OCI-LY1 (cell line): ENCODE measurements at regions not wholly inside any gene's neighbourhood (a gene's known extent, or its start where the extent isn't known, plus 50 kb on each side); places are given as distances from the start of the nearest gene placed in this dataset.
"Not testable (repeated sequence)": the region's sequence is repeated elsewhere in the genome, so short reads cannot be mapped to it uniquely, and the experiment has no call there.

Source experiments
- H2AFZ ChIP-seq: fragments of 200-600 bp; sonication (generic), shearing (Covaris generic); 2 replicates; pipeline ENCODE4 v1.6.0; 2014; ENCODE audit warnings: antibody characterized with exemption, mild to moderate bottlenecking, low read length
- H3F3A ChIP-seq: fragments of 200-600 bp; sonication (generic), shearing (Covaris generic); 2 replicates; pipeline ENCODE4 v1.6.0; 2014; ENCODE audit warnings: mild to moderate bottlenecking, antibody characterized with exemption, low read length, moderate library complexity; ENCODE audit not compliant: insufficient read depth
- H3K27ac ChIP-seq: fragments of 200-600 bp; sonication (generic); 2 replicates; pipeline ENCODE4 v1.5.1; 2014; ENCODE audit warnings: low read length, mixed run types, mild to moderate bottlenecking, low read depth; ENCODE audit not compliant: poor library complexity, severe bottlenecking
- H3K27me3 ChIP-seq: fragments of 200-600 bp; sonication (generic); 2 replicates; pipeline ENCODE4 v1.6.0; 2014; ENCODE audit warnings: antibody characterized with exemption, mild to moderate bottlenecking, low read length, moderate library complexity; ENCODE audit not compliant: insufficient read depth
- H3K36me3 ChIP-seq: fragments of 200-600 bp; sonication (generic); 2 replicates; pipeline ENCODE4 v1.6.1; 2014; ENCODE audit warnings: mild to moderate bottlenecking, antibody characterized with exemption, low read length, moderate library complexity, mixed read lengths; ENCODE audit not compliant: insufficient read depth
- H3K4me1 ChIP-seq: fragments of 200-600 bp; sonication (generic); 2 replicates; pipeline ENCODE4 v1.5.1; 2014; ENCODE audit warnings: mild to moderate bottlenecking, low read length, moderate library complexity; ENCODE audit not compliant: insufficient read depth, severe bottlenecking
- H3K4me2 ChIP-seq: fragments of 200-600 bp; sonication (generic), shearing (Covaris generic); 2 replicates; pipeline ENCODE4 v1.6.1; 2014; ENCODE audit warnings: low read length
- H3K4me3 ChIP-seq: fragments of 200-600 bp; sonication (generic); 2 replicates; pipeline ENCODE4 v1.5.1; 2014; ENCODE audit warnings: low read length, low read depth, mild to moderate bottlenecking, mixed read lengths; ENCODE audit not compliant: poor library complexity, severe bottlenecking
- H3K79me2 ChIP-seq: fragments of 200-600 bp; shearing (Covaris generic); 2 replicates; pipeline ENCODE4 v1.6.1; 2016; ENCODE audit warnings: mixed run types, low read length, mixed read lengths; ENCODE audit not compliant: insufficient read depth
- H3K9ac ChIP-seq: fragments of 200-600 bp; sonication (generic), shearing (Covaris generic); 2 replicates; pipeline ENCODE4 v1.6.1; 2014; ENCODE audit warnings: mild to moderate bottlenecking, low read length, mixed read lengths
- H3K9me2 ChIP-seq: fragments of 200-600 bp; sonication (generic), shearing (Covaris generic); 2 replicates; pipeline ENCODE4 v1.6.1; 2014; ENCODE audit warnings: low read depth, mild to moderate bottlenecking, low read length, mixed read lengths
- H3K9me3 ChIP-seq: fragments of 200-600 bp; shearing (Covaris generic); 2 replicates; pipeline ENCODE4 v1.6.1; 2014; ENCODE audit warnings: low read length, mixed read lengths
- H4K20me1 ChIP-seq: fragments of 200-600 bp; sonication (generic), shearing (Covaris generic); 2 replicates; pipeline ENCODE4 v1.6.0; 2016; ENCODE audit warnings: mild to moderate bottlenecking, low read length; ENCODE audit not compliant: insufficient read depth
- EZH2 ChIP-seq: fragments of 200-600 bp; sonication (generic), shearing (Covaris generic); IDR thresholded peaks from 2 replicates; pipeline ENCODE4 v1.8.0; 2017; ENCODE audit warnings: borderline replicate concordance, mixed run types, mild to moderate bottlenecking, antibody characterized with exemption, low read length, moderate library complexity, mixed read lengths
- TF ChIP-seq, protein P1 (sequence below): fragments of 200-600 bp; sonication (generic), shearing (Covaris generic); IDR thresholded peaks from 2 replicates; pipeline ENCODE4 v1.5.1; 2017; ENCODE audit warnings: mild to moderate bottlenecking, antibody characterized with exemption, low read length, moderate library complexity, mixed read lengths

DNA sequence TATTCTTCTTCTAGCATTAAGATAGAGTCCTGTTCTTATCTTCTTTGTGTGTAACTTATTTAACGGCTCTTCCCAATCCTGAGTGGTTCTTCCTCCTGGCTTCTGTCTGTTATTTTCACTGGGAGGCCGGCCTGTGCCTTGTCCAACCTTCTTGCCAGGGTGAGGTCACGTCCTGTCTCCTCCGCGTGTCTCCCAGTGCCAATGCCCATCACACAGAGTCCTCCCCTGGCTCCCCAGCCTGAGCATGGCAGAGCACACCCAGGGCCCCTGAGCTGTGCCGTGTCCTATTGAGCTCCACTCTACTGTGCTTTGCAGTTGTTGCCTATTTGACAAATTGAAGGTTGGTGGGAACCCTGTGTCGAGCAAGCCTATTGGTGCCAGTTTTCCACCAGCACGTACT is 487.3 kb downstream of the BRD1 start:
- Histone ChIP-seq H3K9ac (no peak overlapping the region), H3K36me3 (no peaks in the 10 kb centered on the region), H3K4me1 (no peaks in the 10 kb centered on the region), H3K27me3 (0 out of 2 replicates have a peak, but pooled peaks cover 12% of the 10 kb centered on the region), H2AFZ (no peak overlapping the region), H3K27ac (no peak overlapping the region), H4K20me1 (no peaks in the 10 kb centered on the region), H3K9me3 (no peaks in the 10 kb centered on the region), H3K4me2 (no peak overlapping the region), H3F3A (no peaks in the 10 kb centered on the region), H3K9me2 (no peaks in the 10 kb centered on the region), H3K4me3 (no peak overlapping the region), H3K79me2 (no peaks in the 10 kb centered on the region)
- no peak for TF ChIP-seq EZH2
- TF ChIP-seq, protein P1, sequence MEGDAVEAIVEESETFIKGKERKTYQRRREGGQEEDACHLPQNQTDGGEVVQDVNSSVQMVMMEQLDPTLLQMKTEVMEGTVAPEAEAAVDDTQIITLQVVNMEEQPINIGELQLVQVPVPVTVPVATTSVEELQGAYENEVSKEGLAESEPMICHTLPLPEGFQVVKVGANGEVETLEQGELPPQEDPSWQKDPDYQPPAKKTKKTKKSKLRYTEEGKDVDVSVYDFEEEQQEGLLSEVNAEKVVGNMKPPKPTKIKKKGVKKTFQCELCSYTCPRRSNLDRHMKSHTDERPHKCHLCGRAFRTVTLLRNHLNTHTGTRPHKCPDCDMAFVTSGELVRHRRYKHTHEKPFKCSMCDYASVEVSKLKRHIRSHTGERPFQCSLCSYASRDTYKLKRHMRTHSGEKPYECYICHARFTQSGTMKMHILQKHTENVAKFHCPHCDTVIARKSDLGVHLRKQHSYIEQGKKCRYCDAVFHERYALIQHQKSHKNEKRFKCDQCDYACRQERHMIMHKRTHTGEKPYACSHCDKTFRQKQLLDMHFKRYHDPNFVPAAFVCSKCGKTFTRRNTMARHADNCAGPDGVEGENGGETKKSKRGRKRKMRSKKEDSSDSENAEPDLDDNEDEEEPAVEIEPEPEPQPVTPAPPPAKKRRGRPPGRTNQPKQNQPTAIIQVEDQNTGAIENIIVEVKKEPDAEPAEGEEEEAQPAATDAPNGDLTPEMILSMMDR = no peak

DNA sequence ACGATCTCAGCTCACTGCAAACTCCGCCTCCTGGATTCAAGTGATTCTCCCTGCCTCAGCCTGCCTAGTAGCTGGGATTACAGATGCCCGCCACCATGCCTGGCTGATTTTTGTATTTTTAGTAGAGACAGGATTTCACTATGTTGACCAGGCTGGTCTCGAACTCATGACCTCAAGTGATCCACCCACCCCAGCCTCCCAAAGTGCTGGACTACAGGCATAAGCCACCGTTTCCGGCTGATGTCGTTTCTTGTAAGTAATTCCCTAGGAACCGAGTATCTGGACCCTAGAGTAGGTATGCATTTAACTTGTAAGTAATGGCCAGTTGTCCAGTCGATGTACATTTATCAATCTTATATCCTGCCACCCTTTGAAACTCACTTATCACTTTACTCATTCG is 491.2 kb downstream of the BRD1 start:
- H2AFZ ChIP-seq, H3K27ac ChIP-seq, H3K36me3 ChIP-seq, H3K79me2 ChIP-seq, H3K9ac ChIP-seq, H4K20me1 ChIP-seq, H3K4me3 ChIP-seq, H3K9me2 ChIP-seq, H3K27me3 ChIP-seq, H3K9me3 ChIP-seq, H3K4me2 ChIP-seq, H3K4me1 ChIP-seq, H3F3A ChIP-seq: not testable (repeated sequence)

DNA sequence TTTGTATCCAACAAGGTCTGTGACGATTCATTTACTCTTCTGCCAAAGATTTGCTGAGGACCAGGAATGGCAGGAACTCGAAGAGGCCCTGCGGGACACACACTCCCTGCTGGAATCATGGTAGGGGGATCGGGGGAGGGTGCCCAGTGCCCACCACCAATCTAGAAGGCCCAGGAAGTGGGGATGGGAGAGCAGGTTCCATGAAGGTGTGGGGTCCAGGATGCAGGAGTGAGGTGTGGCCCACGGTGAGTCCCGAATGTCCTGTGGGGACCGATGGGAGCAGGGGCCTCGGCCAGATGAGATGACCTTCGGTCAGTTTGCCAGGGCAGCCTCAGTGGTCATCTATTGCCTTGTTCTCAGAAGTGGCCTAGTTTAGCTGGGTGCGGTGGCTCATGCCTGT is 492.7 kb downstream of the BRD1 start:
- H3K9me2 ChIP-seq = no peaks in the 10 kb centered on the region
- 0 out of 2 replicates have a peak, but pooled peaks cover 3% of the 10 kb centered on the region for H3K27me3 ChIP-seq
- no peak overlapping the region for H3K4me3 ChIP-seq

DNA sequence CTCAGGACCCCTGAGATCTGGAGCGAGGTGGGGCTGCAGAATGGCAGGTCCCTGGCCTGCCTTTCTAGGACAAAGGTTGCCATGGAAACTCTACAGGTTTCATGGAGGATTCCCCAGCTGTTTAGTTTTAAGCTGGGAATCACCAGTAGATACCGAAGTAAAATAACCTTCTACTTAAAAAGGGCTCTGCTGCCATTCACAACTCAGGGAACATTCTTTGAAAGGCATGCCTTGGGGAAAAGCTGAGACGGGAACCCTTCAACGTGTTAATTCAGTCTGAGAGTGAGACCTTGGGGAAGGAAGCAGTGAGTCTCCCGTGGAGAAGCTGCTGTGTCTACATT is 493.3 kb downstream of the BRD1 start:
- H3K27me3 ChIP-seq = 0 out of 2 replicates have a peak, but pooled peaks cover 3% of the 10 kb centered on the region
- TF ChIP-seq EZH2 = no peak
- TF ChIP-seq, protein P1 = no peak
- no peaks in the 10 kb centered on the region for H3K9me3 ChIP-seq
- H3K4me3 ChIP-seq = no peak overlapping the region
- no peaks in the 10 kb centered on the region for H3K4me1 ChIP-seq
- H3F3A ChIP-seq = no peaks in the 10 kb centered on the region
- no peak overlapping the region for H3K4me2 ChIP-seq
- H3K27ac ChIP-seq = no peak overlapping the region
- H3K9me2 ChIP-seq = no peaks in the 10 kb centered on the region
- no peaks in the 10 kb centered on the region for H3K36me3 ChIP-seq
- H4K20me1 ChIP-seq = no peaks in the 10 kb centered on the region
- no peaks in the 10 kb centered on the region for H3K79me2 ChIP-seq
- H2AFZ ChIP-seq = no peak overlapping the region
- no peak overlapping the region for H3K9ac ChIP-seq

More for the DNA sequence above, 492.7 kb downstream of the BRD1 start:
- H3F3A ChIP-seq = no peaks in the 10 kb centered on the region
- H3K9ac ChIP-seq = no peak overlapping the region
- no peaks in the 10 kb centered on the region for H4K20me1 ChIP-seq
- no peaks in the 10 kb centered on the region for H3K4me1 ChIP-seq
- H3K4me2 ChIP-seq = no peak overlapping the region
- TF ChIP-seq EZH2 = no peak
- TF ChIP-seq, protein P1 = no peak
- no peak overlapping the region for H2AFZ ChIP-seq
- no peak overlapping the region for H3K27ac ChIP-seq
- no peaks in the 10 kb centered on the region for H3K36me3 ChIP-seq
- H3K9me3 ChIP-seq = no peaks in the 10 kb centered on the region
- no peaks in the 10 kb centered on the region for H3K79me2 ChIP-seq
